Trophoblast cell (in vitro differentiated cells and primary cell): ENCODE measurements at regions not wholly inside any gene's neighbourhood (a gene's known extent, or its start where the extent isn't known, plus 50 kb on each side); places are given as distances from the start of the nearest gene placed in this dataset.

Experiments
- DNase-seq, 2 donors: peaks; one replicate each; pipeline ENCODE4 v3.0.0-alpha.2; 2016
- H2AFZ ChIP-seq: 2 replicates; pipeline ENCODE4 v1.6.1; 2013; ENCODE audit warnings: low read length, moderate library complexity, mild to moderate bottlenecking; ENCODE audit not compliant: insufficient read depth, poor library complexity
- H2AK5ac ChIP-seq: 2 replicates; pipeline ENCODE4 v1.6.1; 2013; ENCODE audit warnings: mild to moderate bottlenecking, low read length
- H2BK120ac ChIP-seq: 2 replicates; pipeline ENCODE4 v1.6.1; 2013; ENCODE audit warnings: low read length, mild to moderate bottlenecking, moderate library complexity; ENCODE audit not compliant: insufficient read depth, poor library complexity
- H2BK12ac ChIP-seq: 2 replicates; pipeline ENCODE4 v1.6.1; 2013; ENCODE audit warnings: mild to moderate bottlenecking, low read length, moderate library complexity
- H2BK5ac ChIP-seq: 2 replicates; pipeline ENCODE4 v1.6.1; 2013; ENCODE audit warnings: low read length, low read depth, moderate library complexity, mild to moderate bottlenecking; ENCODE audit not compliant: poor library complexity
- H3K14ac ChIP-seq: 2 replicates; pipeline ENCODE4 v1.6.1; 2013; ENCODE audit warnings: mild to moderate bottlenecking, low read length
- H3K18ac ChIP-seq: 2 replicates; pipeline ENCODE4 v1.6.1; 2013; ENCODE audit warnings: mild to moderate bottlenecking, low read length
- H3K23ac ChIP-seq: 2 replicates; pipeline ENCODE4 v1.6.1; 2013; ENCODE audit warnings: low read length
- H3K27ac ChIP-seq: 2 replicates; pipeline ENCODE4 v1.5.1; 2013; ENCODE audit warnings: low read depth, mild to moderate bottlenecking, inconsistent platforms, low read length, moderate library complexity
- H3K27me3 ChIP-seq: 2 replicates; pipeline ENCODE4 v1.6.1; 2013; ENCODE audit warnings: inconsistent platforms, mild to moderate bottlenecking, low read length, moderate library complexity; ENCODE audit not compliant: insufficient read depth
- H3K36me3 ChIP-seq, 2 experiments: 1 replicate in 1 of 2; 2 replicates in 1 of 2; pipeline ENCODE4 v1.6.1; 2013; ENCODE audit warnings: low read length in 2 of 2, mild to moderate bottlenecking in 2 of 2, moderate library complexity in 1 of 2; ENCODE audit not compliant: insufficient read depth in 2 of 2, control insufficient read depth in 1 of 2
- H3K4ac ChIP-seq: 2 replicates; pipeline ENCODE4 v1.6.1; 2013; ENCODE audit warnings: low read depth, mild to moderate bottlenecking, low read length, moderate library complexity
- H3K4me1 ChIP-seq, 2 experiments: 1 replicate in 1 of 2; 2 replicates in 1 of 2; pipeline ENCODE4 v1.6.1; 2013; ENCODE audit warnings: low read length in 2 of 2, mild to moderate bottlenecking in 2 of 2, moderate library complexity in 1 of 2; ENCODE audit not compliant: insufficient read depth in 2 of 2, control insufficient read depth in 1 of 2
- H3K4me2 ChIP-seq: 2 replicates; pipeline ENCODE4 v1.6.1; 2013; ENCODE audit warnings: inconsistent platforms, mild to moderate bottlenecking, low read length, moderate library complexity
- H3K4me3 ChIP-seq: 2 replicates; pipeline ENCODE4 v1.5.1; 2013; ENCODE audit warnings: mild to moderate bottlenecking, low read depth, low read length, inconsistent platforms
- H3K79me1 ChIP-seq: one replicate; pipeline ENCODE4 v1.6.1; 2013; ENCODE audit warnings: low read length
- H3K79me2 ChIP-seq: 2 replicates; pipeline ENCODE4 v1.6.1; 2013; ENCODE audit warnings: low read length, mild to moderate bottlenecking; ENCODE audit not compliant: control insufficient read depth, insufficient read depth, poor library complexity
- H3K9ac ChIP-seq: 2 replicates; pipeline ENCODE4 v1.6.1; 2013; ENCODE audit warnings: mild to moderate bottlenecking, low read length
- H3K9me3 ChIP-seq: 2 replicates; pipeline ENCODE4 v1.6.1; 2013; ENCODE audit warnings: low read depth, mild to moderate bottlenecking, control low read depth, inconsistent platforms, low read length; ENCODE audit not compliant: insufficient read depth
- H4K12ac ChIP-seq: 2 replicates; pipeline ENCODE4 v1.6.1; 2013; ENCODE audit warnings: low read depth, mild to moderate bottlenecking, low read length, moderate library complexity
- H4K8ac ChIP-seq: 2 replicates; pipeline ENCODE4 v1.6.1; 2013; ENCODE audit warnings: low read depth, mild to moderate bottlenecking, low read length, moderate library complexity
- H4K91ac ChIP-seq: one replicate; pipeline ENCODE4 v1.6.1; 2013; ENCODE audit warnings: low read depth, mild to moderate bottlenecking, low read length, moderate library complexity
- WGBS: extraction: QIAGEN DNeasy Blood & Tissue Kit; methylation state at CpG from one replicate; pipeline ENCODE4 v1.1.7; 2013; ENCODE audit warnings: missing lambda C conversion rate; ENCODE audit not compliant: insufficient read length, insufficient coverage; ENCODE audit errors: extremely low coverage; 5-methylcytosine and 5-hydroxymethylcytosine counted together

DNA sequence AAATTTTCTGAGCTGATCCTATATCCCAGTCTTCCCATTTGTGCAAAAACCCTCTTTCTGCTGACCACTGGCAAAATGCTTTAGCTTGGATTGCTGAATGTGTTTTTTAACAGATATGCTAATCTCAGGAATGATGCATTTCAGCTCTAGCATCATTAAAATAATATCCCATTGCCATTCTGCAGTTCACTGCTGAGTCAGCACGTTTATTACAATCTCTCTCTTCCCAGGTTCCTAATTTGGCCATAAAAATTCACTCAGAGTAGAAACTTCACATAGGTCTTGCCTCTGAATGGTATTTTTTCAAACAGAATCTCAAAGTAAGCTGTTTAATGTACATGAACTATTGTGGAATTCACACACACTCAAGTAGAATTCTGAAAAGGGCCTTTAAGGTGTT is 509.6 kb upstream of the SUCLG2 start:
- Histone ChIP-seq H4K8ac (no peak overlapping the region), H3K27ac (no peak overlapping the region), H3K18ac (no peak overlapping the region), H2AFZ (no peak overlapping the region), H3K36me3 (no peaks in the 10 kb centered on the region), H4K91ac (no peak overlapping the region), H3K79me2 (no peaks in the 10 kb centered on the region), H3K4me2 (no peak overlapping the region), H2AK5ac (no peak overlapping the region), H3K4me3 (no peak overlapping the region), H3K27me3 (no peaks in the 10 kb centered on the region), H2BK120ac (no peak overlapping the region), H3K9me3 (no peaks in the 10 kb centered on the region), H3K79me1 (no peaks in the 10 kb centered on the region), H3K14ac (no peak overlapping the region), H3K4ac (no peak overlapping the region), H3K23ac (no peak overlapping the region), H4K12ac (no peak overlapping the region), H3K9ac (no peak overlapping the region), H3K4me1 (no peaks in the 10 kb centered on the region), H2BK12ac (no peak overlapping the region), H2BK5ac (no peak overlapping the region)
- DNase-seq, result no peak
- no CpG with 5 or more reads among the region's 1 CpG for WGBS

DNA sequence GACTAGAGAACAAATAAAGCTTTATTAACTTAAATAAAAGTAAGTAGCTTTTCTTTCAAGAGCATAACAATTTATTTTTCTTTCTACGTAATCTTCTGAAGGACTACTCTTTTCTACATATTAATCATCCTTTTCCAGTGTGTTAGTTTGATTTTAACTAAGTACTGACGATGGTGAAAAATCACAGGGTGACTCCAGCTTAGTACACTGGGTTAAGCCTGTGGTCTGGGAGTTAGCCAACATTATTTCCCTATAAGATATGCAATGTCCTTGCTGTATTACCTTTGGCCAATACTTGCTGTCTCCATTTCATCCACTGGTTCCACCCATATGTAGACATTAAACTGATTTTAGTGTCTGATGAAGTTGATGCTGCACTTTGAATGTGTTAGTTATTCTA is 508.6 kb upstream of the SUCLG2 start:
- DNase-seq, result no peak
- no peak overlapping the region for H2AFZ ChIP-seq
- H3K79me1 ChIP-seq, result no peaks in the 10 kb centered on the region
- H4K91ac ChIP-seq, result no peak overlapping the region
- no peaks in the 10 kb centered on the region for H3K79me2 ChIP-seq
- H2AK5ac ChIP-seq, result no peak overlapping the region
- no peak overlapping the region for H4K12ac ChIP-seq
- H3K4me1 ChIP-seq, result no peaks in the 10 kb centered on the region
- H3K18ac ChIP-seq, result no peak overlapping the region
- no peak overlapping the region for H3K14ac ChIP-seq
- no peaks in the 10 kb centered on the region for H3K9me3 ChIP-seq
- H2BK12ac ChIP-seq, result no peak overlapping the region
- H3K23ac ChIP-seq, result no peak overlapping the region
- no peak overlapping the region for H2BK120ac ChIP-seq
- H3K36me3 ChIP-seq, result no peaks in the 10 kb centered on the region
- no peak overlapping the region for H2BK5ac ChIP-seq
- H3K4me3 ChIP-seq, result no peak overlapping the region
- H3K27me3 ChIP-seq, result no peaks in the 10 kb centered on the region
- H3K4me2 ChIP-seq, result no peak overlapping the region
- no CpG with 5 or more reads among the region's 2 CpGs for WGBS
- H3K4ac ChIP-seq, result no peak overlapping the region
- H3K27ac ChIP-seq, result no peak overlapping the region
- no peak overlapping the region for H4K8ac ChIP-seq
- no peak overlapping the region for H3K9ac ChIP-seq

DNA sequence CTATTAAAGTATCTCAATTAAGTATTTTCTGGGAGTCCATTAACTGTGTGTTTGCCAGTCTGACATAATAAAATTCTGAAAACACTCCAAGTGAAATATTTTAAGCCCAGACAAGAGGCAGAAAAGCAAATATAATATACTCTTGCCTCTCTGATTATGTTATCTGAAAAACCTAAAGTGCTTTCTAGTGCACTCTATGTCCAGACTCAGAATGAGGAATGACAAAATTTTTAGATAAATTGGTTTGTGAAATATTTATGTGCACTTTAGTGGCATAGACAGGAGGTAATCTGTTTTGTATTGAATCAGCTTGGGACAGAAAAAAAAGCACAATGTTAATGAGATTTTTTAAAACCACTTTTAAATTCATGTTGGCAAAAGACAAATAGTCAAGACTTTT is 508.2 kb upstream of the SUCLG2 start:
- Histone ChIP-seq H3K14ac (no peak overlapping the region), H3K4me3 (no peak overlapping the region), H3K23ac (no peak overlapping the region), H3K18ac (no peak overlapping the region), H3K79me2 (no peaks in the 10 kb centered on the region), H2AK5ac (no peak overlapping the region), H3K27me3 (no peaks in the 10 kb centered on the region), H4K8ac (no peak overlapping the region), H3K4me1 (no peaks in the 10 kb centered on the region), H2BK5ac (no peak overlapping the region), H3K27ac (no peak overlapping the region), H3K4me2 (no peak overlapping the region), H3K9me3 (no peaks in the 10 kb centered on the region), H4K91ac (no peak overlapping the region), H3K79me1 (no peaks in the 10 kb centered on the region), H3K36me3 (no peaks in the 10 kb centered on the region), H2AFZ (no peak overlapping the region), H2BK12ac (no peak overlapping the region), H2BK120ac (no peak overlapping the region), H3K4ac (no peak overlapping the region), H3K9ac (no peak overlapping the region), H4K12ac (no peak overlapping the region)
- DNase-seq, result no peak

DNA sequence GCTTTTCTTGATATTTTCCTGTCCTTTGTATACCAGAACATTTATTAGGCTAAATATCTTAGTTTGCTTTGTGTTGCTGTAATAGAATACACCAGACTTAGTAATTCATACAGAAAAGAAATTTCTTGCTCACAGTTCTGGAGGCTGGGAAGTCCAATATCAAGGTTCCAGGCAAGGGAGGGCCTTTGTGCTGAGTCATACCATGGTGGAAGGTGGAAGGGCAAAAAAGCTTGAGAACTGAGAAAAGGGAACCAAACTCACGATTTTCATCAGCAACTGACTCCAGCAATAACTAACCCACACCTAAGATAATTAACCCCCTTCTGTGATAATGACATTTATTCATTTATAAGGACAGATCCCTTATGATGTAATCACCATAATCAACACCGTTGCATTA is 496.9 kb upstream of the SUCLG2 start:
- Histone ChIP-seq H3K4me3 (no peak overlapping the region), H3K79me2 (no peaks in the 10 kb centered on the region), H2BK5ac (no peak overlapping the region), H4K91ac (no peak overlapping the region), H4K12ac (no peak overlapping the region), H3K23ac (no peak overlapping the region), H3K18ac (no peak overlapping the region), H2AFZ (no peak overlapping the region), H4K8ac (no peak overlapping the region), H2BK12ac (no peak overlapping the region), H3K4me2 (no peak overlapping the region), H3K4ac (no peak overlapping the region), H2AK5ac (no peak overlapping the region), H3K9ac (no peak overlapping the region), H2BK120ac (no peak overlapping the region), H3K36me3 (no peaks in the 10 kb centered on the region), H3K14ac (no peak overlapping the region), H3K9me3 (no peaks in the 10 kb centered on the region), H3K4me1 (no peaks in the 10 kb centered on the region), H3K27me3 (no peaks in the 10 kb centered on the region), H3K27ac (no peak overlapping the region), H3K79me1 (no peaks in the 10 kb centered on the region)
- no CpG with 5 or more reads among the region's 2 CpGs for WGBS
- DNase-seq, result no peak

DNA sequence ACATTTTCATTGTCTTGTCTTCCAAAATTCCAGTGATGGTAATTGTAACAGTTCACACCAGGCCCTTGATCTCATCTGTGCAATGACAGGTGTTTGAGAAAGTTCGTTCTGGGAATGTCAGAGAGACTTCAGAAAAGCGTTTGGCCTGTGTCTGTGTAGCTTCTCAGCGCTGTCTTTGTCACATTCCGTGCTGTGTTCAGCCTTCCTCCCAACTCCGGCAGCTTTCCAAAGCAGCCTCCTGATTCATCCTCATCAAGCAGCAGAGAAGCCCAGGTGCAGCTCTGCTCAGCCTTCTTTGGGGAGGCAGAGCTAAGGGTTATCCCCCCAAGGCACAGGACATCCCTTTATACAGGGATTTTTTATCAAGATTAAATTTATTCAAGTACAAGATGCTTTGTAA is 494.0 kb upstream of the SUCLG2 start:
- no peak overlapping the region for H2AK5ac ChIP-seq
- no CpG with 5 or more reads among the region's 5 CpGs for WGBS

More for the DNA sequence above, 494.0 kb upstream of the SUCLG2 start:
- Histone ChIP-seq H2BK12ac (no peak overlapping the region), H3K9me3 (no peaks in the 10 kb centered on the region), H4K12ac (no peak overlapping the region), H3K27me3 (no peaks in the 10 kb centered on the region), H3K4me3 (no peak overlapping the region), H3K4me1 (no peaks in the 10 kb centered on the region), H4K91ac (no peak overlapping the region), H2BK120ac (no peak overlapping the region), H3K9ac (no peak overlapping the region), H4K8ac (no peak overlapping the region), H3K4ac (no peak overlapping the region), H2BK5ac (no peak overlapping the region), H2AFZ (no peak overlapping the region), H3K4me2 (no peak overlapping the region), H3K23ac (no peak overlapping the region), H3K79me2 (no peaks in the 10 kb centered on the region), H3K27ac (no peak overlapping the region), H3K14ac (no peak overlapping the region), H3K18ac (no peak overlapping the region), H3K79me1 (no peaks in the 10 kb centered on the region), H3K36me3 (no peaks in the 10 kb centered on the region)
- DNase-seq, result no peak
